RWPE2 (cell line): ENCODE measurements at regions not wholly inside any gene's neighbourhood (a gene's known extent, or its start where the extent isn't known, plus 50 kb on each side); places are given as distances from the start of the nearest gene placed in this dataset.

Experiments used
- ATAC-seq: fragments of 200-7000 bp; cut with Tn5 transposase; 3 replicates; pipeline ENCODE4 v1.9.1; 2021; ENCODE audit warnings: low read depth
- DNase-seq: peaks from one replicate; pipeline ENCODE4 v3.0.0-alpha.2; 2020; ENCODE audit warnings: low spot score
- H3K27ac ChIP-seq: fragments of 450-650 bp; 2 replicates; pipeline ENCODE4 v1.5.1; 2017; ENCODE audit warnings: mild to moderate bottlenecking; ENCODE audit not compliant: poor library complexity, severe bottlenecking
- H3K27me3 ChIP-seq: fragments of 250-450 bp; sonication (Bioruptor Pico); 2 replicates; pipeline ENCODE4 v1.5.1; 2021; ENCODE audit warnings: mild to moderate bottlenecking, moderate library complexity; ENCODE audit not compliant: insufficient read depth, poor library complexity, severe bottlenecking
- H3K36me3 ChIP-seq: fragments of 250-450 bp; sonication (Bioruptor Pico); 2 replicates; pipeline ENCODE4 v1.5.1; 2020; ENCODE audit warnings: low read depth, mild to moderate bottlenecking, moderate library complexity
- H3K4me1 ChIP-seq: fragments of 250-450 bp; sonication (Bioruptor Pico); 2 replicates; pipeline ENCODE4 v1.5.1; 2021; ENCODE audit warnings: mild to moderate bottlenecking, moderate library complexity; ENCODE audit not compliant: insufficient read depth, poor library complexity, severe bottlenecking
- H3K4me3 ChIP-seq: fragments of 250-450 bp; sonication (Bioruptor Pico); 2 replicates; pipeline ENCODE4 v1.5.1; 2021; ENCODE audit warnings: mild to moderate bottlenecking, moderate library complexity; ENCODE audit not compliant: severe bottlenecking
- H3K9me3 ChIP-seq: fragments of 250-450 bp; sonication (Bioruptor Pico); 2 replicates; pipeline ENCODE4 v1.5.1; 2021; ENCODE audit warnings: mild to moderate bottlenecking, moderate library complexity; ENCODE audit not compliant: severe bottlenecking
- CTCF ChIP-seq: fragments of 450-650 bp; IDR thresholded peaks from one replicate; pipeline ENCODE4 v1.5.1; 2017; ENCODE audit warnings: mild to moderate bottlenecking, moderate library complexity; ENCODE audit not compliant: poor library complexity, severe bottlenecking

- no peak for TF ChIP-seq CTCF
- ATAC-seq = no peak
These were observed 310.0 kb upstream of the UBE2E2 start for GRCh38 chr3:22893101-22893500.

GRCh38 chr3:22893644-22894325 is 309.3 kb upstream of the UBE2E2 start:
- H3K27ac ChIP-seq = no peak overlapping the region
- H3K9me3 ChIP-seq = no peaks in the 10 kb centered on the region
- DNase-seq (no peak), ATAC-seq (no peak)
- no peaks in the 10 kb centered on the region for H3K4me1 ChIP-seq
- H3K4me3 ChIP-seq = no peak overlapping the region
- TF ChIP-seq CTCF = no peak
- H3K36me3 ChIP-seq = no peaks in the 10 kb centered on the region
- no peaks in the 10 kb centered on the region for H3K27me3 ChIP-seq

More at GRCh38 chr3:22893101-22893500, 310.0 kb upstream of the UBE2E2 start:
- Histone ChIP-seq H3K27me3 (no peaks in the 10 kb centered on the region), H3K4me3 (no peak overlapping the region), H3K4me1 (no peaks in the 10 kb centered on the region), H3K27ac (no peak overlapping the region), H3K9me3 (no peaks in the 10 kb centered on the region), H3K36me3 (no peaks in the 10 kb centered on the region)
- no peak for DNase-seq

- no peak for TF ChIP-seq CTCF
- no peaks in the 10 kb centered on the region for H3K27me3 ChIP-seq
- no peak for ATAC-seq
- no peak for DNase-seq
- H3K4me3 ChIP-seq = no peak overlapping the region
- H3K9me3 ChIP-seq = no peaks in the 10 kb centered on the region
- no peaks in the 10 kb centered on the region for H3K4me1 ChIP-seq
- no peaks in the 10 kb centered on the region for H3K36me3 ChIP-seq
- H3K27ac ChIP-seq = no peak overlapping the region
These were observed 308.3 kb upstream of the UBE2E2 start for GRCh38 chr3:22894865-22895264.

- Histone ChIP-seq H3K27me3 (no peaks in the 10 kb centered on the region), H3K4me1 (no peaks in the 10 kb centered on the region), H3K36me3 (no peaks in the 10 kb centered on the region), H3K9me3 (no peaks in the 10 kb centered on the region), H3K4me3 (no peak overlapping the region), H3K27ac (no peak overlapping the region)
- no peak for TF ChIP-seq CTCF
- ATAC-seq = no peak
- DNase-seq = no peak
These were observed 307.5 kb upstream of the UBE2E2 start for GRCh38 chr3:22895671-22896070.

GRCh38 chr3:22898558-22898957 is 304.6 kb upstream of the UBE2E2 start:
- no peak for ATAC-seq

More at GRCh38 chr3:22898558-22898957, 304.6 kb upstream of the UBE2E2 start:
- Histone ChIP-seq H3K27ac (no peak overlapping the region), H3K4me3 (no peak overlapping the region), H3K36me3 (no peaks in the 10 kb centered on the region), H3K4me1 (no peaks in the 10 kb centered on the region), H3K9me3 (no peaks in the 10 kb centered on the region), H3K27me3 (no peaks in the 10 kb centered on the region)
- no peak for TF ChIP-seq CTCF
- DNase-seq = no peak
